ENCODE measurements at regions not wholly inside any gene's neighbourhood (a gene's known extent, or its start where the extent isn't known, plus 50 kb on each side); places are given as distances from the start of the nearest gene placed in this dataset.

- no peaks in the 10 kb centered on the region for H3K9me3 ChIP-seq
- intact Hi-C loops (cut with DNase I): no loop called here
- DNase-seq: no peak
- no peaks in the 10 kb centered on the region for H3K4me1 ChIP-seq
- no peak for TF ChIP-seq CTCF (IDR thresholded peaks at IDR 0.05)
- H3K36me3 ChIP-seq: no peaks in the 10 kb centered on the region
- no peaks in the 10 kb centered on the region for H3K27me3 ChIP-seq
- peak; percentile 79 for ATAC-seq
- no peak overlapping the region for H3K4me3 ChIP-seq
- H3K27ac ChIP-seq: no peak overlapping the region
These were observed 99.9 kb downstream of the MPP7 start for GRCh38 chr10:28202941-28203352.

GRCh38 chr10:28201410-28202400, 101.2 kb downstream of the MPP7 start:
- H3K9me3 ChIP-seq: no peaks in the 10 kb centered on the region
- H3K4me3 ChIP-seq: no peak overlapping the region
- H3K27ac ChIP-seq: no peak overlapping the region

GRCh38 chr10:28200775-28201174, 102.1 kb downstream of the MPP7 start:
- no peak for TF ChIP-seq CTCF (IDR thresholded peaks at IDR 0.05)
- H3K4me3 ChIP-seq: no peak overlapping the region
- no peaks in the 10 kb centered on the region for H3K27me3 ChIP-seq
- H3K9me3 ChIP-seq: no peaks in the 10 kb centered on the region
- no peak for ATAC-seq
- no peaks in the 10 kb centered on the region for H3K4me1 ChIP-seq
- no peak overlapping the region for H3K27ac ChIP-seq
- intact Hi-C loops (cut with DNase I): no loop called here
- no peak for DNase-seq
- H3K36me3 ChIP-seq: no peaks in the 10 kb centered on the region

More at GRCh38 chr10:28201410-28202400, 101.2 kb downstream of the MPP7 start:
- H3K27me3 ChIP-seq: no peaks in the 10 kb centered on the region
- no peak for DNase-seq
- ATAC-seq: no peak
- intact Hi-C loops (cut with DNase I): no loop called here
- no peaks in the 10 kb centered on the region for H3K4me1 ChIP-seq
- no peaks in the 10 kb centered on the region for H3K36me3 ChIP-seq
- no peak for TF ChIP-seq CTCF (IDR thresholded peaks at IDR 0.05)

DNA sequence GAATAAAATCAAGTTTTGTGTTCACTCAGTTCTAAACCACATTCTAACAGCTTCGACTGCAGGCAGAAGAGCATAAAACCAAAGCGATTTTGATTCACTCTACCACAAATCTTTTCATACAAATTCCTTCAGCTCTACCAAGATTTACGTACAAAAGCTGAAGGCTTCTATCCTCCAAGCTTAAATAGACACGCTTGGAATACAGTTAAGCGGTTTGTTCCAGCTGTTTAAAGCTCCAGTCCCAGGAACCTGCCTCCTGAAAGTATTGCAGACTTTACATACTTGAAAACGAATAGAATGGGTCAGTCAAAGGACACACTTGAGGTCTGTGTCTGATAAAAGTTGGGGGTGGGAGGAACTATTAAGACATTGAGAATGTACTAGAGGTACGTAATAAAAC, 102.9 kb downstream of the MPP7 start:
- no peaks in the 10 kb centered on the region for H3K36me3 ChIP-seq
- intact Hi-C loops (cut with DNase I): no loop called here
- H3K27ac ChIP-seq: no peak overlapping the region
- DNase-seq: no peak
- ATAC-seq: no peak
- no peak for TF ChIP-seq CTCF (IDR thresholded peaks at IDR 0.05)
- H3K4me3 ChIP-seq: no peak overlapping the region
- H3K27me3 ChIP-seq: no peaks in the 10 kb centered on the region
- no peaks in the 10 kb centered on the region for H3K4me1 ChIP-seq
- no peaks in the 10 kb centered on the region for H3K9me3 ChIP-seq

DNA sequence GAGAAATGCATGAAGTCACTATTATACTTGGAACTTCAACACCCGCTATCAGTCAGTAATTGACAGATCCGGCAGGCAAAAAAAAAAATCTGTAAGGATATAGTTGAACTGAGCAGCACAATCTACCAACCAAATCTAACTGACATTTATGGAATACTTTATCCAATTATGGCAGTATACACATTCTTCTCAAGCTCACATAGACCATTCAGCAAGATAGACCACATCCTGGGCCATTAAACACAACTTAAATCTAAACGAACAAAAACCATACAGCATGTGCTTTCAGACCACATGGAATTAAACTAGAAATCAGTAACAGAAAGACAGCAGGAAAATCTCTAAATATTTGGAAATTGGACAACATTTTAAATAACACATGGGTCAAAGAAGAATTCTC, 112.7 kb downstream of the MPP7 start:
- no peaks in the 10 kb centered on the region for H3K4me1 ChIP-seq
- no peaks in the 10 kb centered on the region for H3K9me3 ChIP-seq
- no peaks in the 10 kb centered on the region for H3K27me3 ChIP-seq
- no peak for TF ChIP-seq CTCF (IDR thresholded peaks at IDR 0.05)
- H3K36me3 ChIP-seq: no peaks in the 10 kb centered on the region
- H3K4me3 ChIP-seq: no peak overlapping the region
- intact Hi-C loops (cut with DNase I): no loop called here
- H3K27ac ChIP-seq: no peak overlapping the region
- ATAC-seq (no peak), DNase-seq (no peak)

Data from upper lobe of right lung (tissue), 1 donor.